Mesothelial cell of epicardium (in vitro differentiated cells): ENCODE measurements at regions not wholly inside any gene's neighbourhood (a gene's known extent, or its start where the extent isn't known, plus 50 kb on each side); places are given as distances from the start of the nearest gene placed in this dataset.

Experiments used
- DNase-seq, 2 experiments: peaks; one replicate each; pipeline ENCODE4 v3.0.0; 2021; ENCODE audit warnings: low spot score in 2 of 2; ENCODE audit not compliant: unreplicated experiment in 2 of 2
- H3K27ac Mint-ChIP-seq: 2 replicates; pipeline ENCODE4 v1.8.0; 2021; ENCODE audit warnings: mixed read lengths
- H3K27me3 Mint-ChIP-seq: 2 replicates; pipeline ENCODE4 v1.8.0; 2021; ENCODE audit warnings: low read depth, mixed read lengths
- H3K36me3 Mint-ChIP-seq: 2 replicates; pipeline ENCODE4 v1.8.0; 2021; ENCODE audit warnings: mixed read lengths
- H3K4me1 Mint-ChIP-seq: 2 replicates; pipeline ENCODE4 v1.8.0; 2021; ENCODE audit warnings: mixed read lengths
- H3K4me3 Mint-ChIP-seq: 2 replicates; pipeline ENCODE4 v1.8.0; 2021; ENCODE audit warnings: mild to moderate bottlenecking, moderate library complexity, mixed read lengths
- H3K9me3 Mint-ChIP-seq: 2 replicates; pipeline ENCODE4 v1.8.0; 2021; ENCODE audit warnings: mixed read lengths
- CTCF ChIP-seq: fragments of 200-600 bp; sonication (generic); IDR thresholded peaks from one replicate; pipeline ENCODE4 v1.5.0; 2021; ENCODE audit warnings: antibody characterized with exemption; ENCODE audit not compliant: unreplicated experiment

DNA sequence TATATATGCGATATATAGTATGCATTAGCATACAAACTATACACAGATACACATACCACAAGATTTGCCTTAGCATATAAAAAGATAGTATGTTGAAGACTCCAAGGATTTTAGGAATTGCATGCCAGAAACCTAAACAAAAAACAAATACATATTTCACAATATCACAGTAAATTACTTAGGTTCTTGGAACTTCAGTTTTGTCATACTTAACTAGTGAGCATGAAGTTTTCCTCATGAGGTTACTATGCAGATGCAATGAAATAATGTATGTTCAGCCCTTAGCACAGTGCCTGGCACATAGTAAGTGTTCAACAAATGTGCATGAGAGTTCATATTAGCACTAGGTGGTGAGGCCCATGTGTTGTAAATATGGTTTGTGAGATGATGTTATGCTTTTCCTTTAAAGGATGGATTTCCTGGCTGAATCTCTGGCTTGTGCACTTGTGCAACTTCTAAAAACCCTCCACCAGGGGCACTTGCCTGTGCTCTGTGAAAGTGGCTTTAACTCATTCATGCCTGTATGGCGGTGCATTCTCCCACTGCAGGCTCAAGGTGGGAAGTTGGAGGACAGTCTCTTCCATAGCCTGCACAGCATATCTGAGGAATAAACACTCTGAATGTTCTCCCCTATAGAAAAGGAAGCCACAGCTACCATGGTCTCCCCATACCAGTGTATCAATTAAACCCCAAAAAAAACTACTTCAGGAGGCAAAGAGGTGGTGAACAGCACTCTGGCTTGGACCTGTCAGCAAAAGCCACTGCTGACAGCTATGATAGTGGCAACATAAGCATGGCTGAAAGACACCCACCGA lies 624.1 kb upstream of the CDH4 start:
- no peak for DNase-seq
- Mint-ChIP-seq H3K4me1 (no peaks in the 10 kb centered on the region), H3K4me3 (no peak overlapping the region), H3K36me3 (no peaks in the 10 kb centered on the region), H3K9me3 (no peaks in the 10 kb centered on the region), H3K27ac (no peak overlapping the region), H3K27me3 (peaks cover 3% of the 10 kb centered on the region)
- no peak for TF ChIP-seq CTCF

GRCh38 chr20:60628749-60629148 lies 623.3 kb upstream of the CDH4 start:
- DNase-seq, result no peak
- no peak for TF ChIP-seq CTCF
- no peak overlapping the region for H3K4me3 Mint-ChIP-seq
- H3K4me1 Mint-ChIP-seq, result no peaks in the 10 kb centered on the region
- no peaks in the 10 kb centered on the region for H3K36me3 Mint-ChIP-seq
- no peaks in the 10 kb centered on the region for H3K9me3 Mint-ChIP-seq
- peaks cover 3% of the 10 kb centered on the region for H3K27me3 Mint-ChIP-seq
- no peak overlapping the region for H3K27ac Mint-ChIP-seq

DNA sequence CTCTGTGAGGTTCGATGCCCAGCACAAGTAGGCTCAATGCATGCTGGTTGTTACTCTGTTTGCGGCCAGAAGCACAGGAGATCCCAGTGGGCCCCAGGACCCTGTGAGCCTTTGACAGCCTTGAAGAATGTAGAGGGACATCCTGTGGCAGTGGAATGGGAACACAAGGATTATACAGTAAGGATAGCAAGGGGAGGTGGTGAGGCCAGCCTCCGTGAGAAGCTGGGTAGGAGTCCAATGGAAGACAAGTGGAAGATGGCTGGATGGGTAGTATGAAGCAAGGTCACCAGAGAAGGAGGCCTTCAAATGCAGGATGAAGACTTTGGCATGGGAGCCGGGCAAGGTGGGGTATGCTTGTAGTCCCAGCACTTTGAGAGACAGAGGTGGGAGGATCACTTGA lies 622.9 kb upstream of the CDH4 start:
- Mint-ChIP-seq H3K4me3 (no peak overlapping the region), H3K27me3 (peaks cover 3% of the 10 kb centered on the region), H3K9me3 (no peaks in the 10 kb centered on the region), H3K4me1 (no peaks in the 10 kb centered on the region), H3K36me3 (no peaks in the 10 kb centered on the region), H3K27ac (no peak overlapping the region)
- TF ChIP-seq CTCF, result no peak
- DNase-seq, result no peak

- no peak for DNase-seq
- no peaks in the 10 kb centered on the region for H3K36me3 Mint-ChIP-seq
- H3K9me3 Mint-ChIP-seq, result no peaks in the 10 kb centered on the region
- H3K4me3 Mint-ChIP-seq, result no peak overlapping the region
- H3K27ac Mint-ChIP-seq, result no peak overlapping the region
- TF ChIP-seq CTCF, result no peak
- no peaks in the 10 kb centered on the region for H3K4me1 Mint-ChIP-seq
- H3K27me3 Mint-ChIP-seq, result peaks cover 3% of the 10 kb centered on the region
Measured at GRCh38 chr20:60630609-60631008, 621.5 kb upstream of the CDH4 start.

GRCh38 chr20:60631585-60632287 lies 620.3 kb upstream of the CDH4 start:
- H3K36me3 Mint-ChIP-seq, result no peaks in the 10 kb centered on the region
- H3K27ac Mint-ChIP-seq, result no peak overlapping the region
- H3K27me3 Mint-ChIP-seq, result peaks cover 5% of the 10 kb centered on the region
- H3K4me1 Mint-ChIP-seq, result no peaks in the 10 kb centered on the region
- TF ChIP-seq CTCF, result no peak
- H3K4me3 Mint-ChIP-seq, result no peak overlapping the region
- no peak for DNase-seq
- peaks cover 7% of the 10 kb centered on the region for H3K9me3 Mint-ChIP-seq
